CD4-positive, alpha-beta T cell treated with Interleukin-4 for 4 hours (primary cell): ENCODE measurements at regions not wholly inside any gene's neighbourhood (a gene's known extent, or its start where the extent isn't known, plus 50 kb on each side); places are given as distances from the start of the nearest gene placed in this dataset.
"Not testable (repeated sequence)": the region's sequence is repeated elsewhere in the genome, so short reads cannot be mapped to it uniquely, and the experiment has no call there.

Experiments
- DNase-seq: peaks from one replicate; pipeline ENCODE4 v3.0.0-alpha.2; 2020

GRCh38 chr4:181007751-181008150 lies 1235.5 kb upstream of the TENM3 start:
- no peak for DNase-seq

GRCh38 chr4:181008164-181008563 lies 1235.0 kb upstream of the TENM3 start:
- no peak for DNase-seq

DNA sequence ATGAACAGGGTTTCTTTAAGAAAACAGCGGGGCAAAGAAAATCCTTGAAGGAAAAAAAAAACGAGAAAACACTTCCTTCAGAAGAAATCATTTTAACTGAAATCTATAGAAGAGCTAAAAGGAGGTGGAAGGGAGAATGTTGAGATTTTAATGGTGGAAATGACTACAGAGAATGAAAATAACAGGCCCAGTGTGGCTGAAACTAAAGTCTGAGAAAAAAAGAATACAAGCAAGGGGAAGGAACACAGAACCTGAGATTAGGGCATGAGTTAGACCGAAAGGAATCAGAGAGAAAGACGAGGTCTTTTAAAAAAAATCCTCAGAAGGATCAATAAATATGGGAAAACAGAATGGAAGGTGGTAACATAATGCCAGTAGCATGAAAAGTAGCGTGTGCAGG lies 1230.0 kb upstream of the TENM3 start:
- DNase-seq: no peak

- DNase-seq: no peak
Measured at GRCh38 chr4:181017038-181017437, 1226.2 kb upstream of the TENM3 start.

DNA sequence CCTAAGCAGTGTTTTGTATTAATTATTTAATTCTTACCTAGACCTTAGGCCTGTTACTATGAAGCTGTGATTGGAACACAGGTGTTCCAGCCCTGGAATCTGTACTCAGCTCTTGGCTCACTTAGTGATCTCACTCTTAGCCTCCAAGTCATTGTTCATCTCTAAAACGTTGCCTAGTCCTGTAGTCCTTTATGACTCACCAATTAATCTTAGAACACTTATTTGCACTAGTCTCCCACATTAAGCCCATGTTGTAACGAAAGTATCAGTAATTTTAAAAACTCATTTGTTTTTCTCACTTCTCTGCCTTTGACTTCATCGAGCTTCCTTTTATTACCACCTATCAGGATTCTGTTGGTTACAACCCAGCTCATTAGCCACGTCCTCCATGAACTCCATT lies 1224.7 kb upstream of the TENM3 start:
- no peak for DNase-seq

DNA sequence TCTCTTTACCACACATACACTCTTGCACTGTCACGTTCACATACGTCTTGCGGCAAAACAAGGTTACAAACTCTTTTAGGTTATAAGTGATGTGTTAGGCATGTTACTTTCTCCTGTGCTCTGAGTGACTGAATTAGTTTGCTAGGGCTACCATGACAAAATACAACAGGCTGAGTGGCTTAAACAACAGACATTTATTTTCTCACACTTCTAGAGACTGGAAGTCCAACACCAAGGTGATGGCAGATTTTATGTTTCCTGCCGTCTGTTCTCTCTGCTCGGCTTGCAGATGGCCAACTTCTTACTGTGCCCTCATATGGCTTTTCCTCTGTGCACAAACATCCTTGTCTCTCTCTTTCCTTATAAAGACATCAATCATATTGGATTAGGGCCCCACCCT lies 1224.3 kb upstream of the TENM3 start:
- DNase-seq: no peak

GRCh38 chr4:181020456-181020855 lies 1222.7 kb upstream of the TENM3 start:
- DNase-seq: no peak

- no peak for DNase-seq
Measured at GRCh38 chr4:181021213-181021612, 1222.0 kb upstream of the TENM3 start.

GRCh38 chr4:181030135-181030921 lies 1212.9 kb upstream of the TENM3 start:
- DNase-seq: not testable (repeated sequence)

GRCh38 chr4:181030961-181031360 lies 1212.2 kb upstream of the TENM3 start:
- no peak for DNase-seq

- DNase-seq: no peak
Measured at GRCh38 chr4:181043486-181043885, 1199.7 kb upstream of the TENM3 start.

DNA sequence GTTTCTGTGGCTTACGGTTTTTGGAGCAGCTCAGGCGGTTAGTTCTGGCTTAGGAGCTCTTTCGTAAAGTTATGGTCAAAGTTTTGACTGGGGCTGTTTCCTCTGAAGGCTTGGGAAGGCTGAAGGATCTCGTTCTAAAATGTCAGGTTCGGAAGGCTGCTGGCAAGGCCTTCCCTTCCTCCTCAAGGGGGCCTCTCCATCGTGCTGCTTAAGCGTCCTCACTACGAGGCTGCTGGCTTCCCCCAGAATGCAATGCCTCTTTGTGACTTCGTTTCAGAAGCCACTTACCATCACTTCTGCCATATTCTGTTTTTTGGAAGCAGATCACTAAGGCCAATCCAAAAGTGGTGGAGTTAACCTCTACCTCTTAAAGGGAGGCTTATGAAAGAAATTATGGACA lies 1196.4 kb upstream of the TENM3 start:
- DNase-seq: no peak

- no peak for DNase-seq
Measured at GRCh38 chr4:181051931-181052330, 1191.3 kb upstream of the TENM3 start.

DNA sequence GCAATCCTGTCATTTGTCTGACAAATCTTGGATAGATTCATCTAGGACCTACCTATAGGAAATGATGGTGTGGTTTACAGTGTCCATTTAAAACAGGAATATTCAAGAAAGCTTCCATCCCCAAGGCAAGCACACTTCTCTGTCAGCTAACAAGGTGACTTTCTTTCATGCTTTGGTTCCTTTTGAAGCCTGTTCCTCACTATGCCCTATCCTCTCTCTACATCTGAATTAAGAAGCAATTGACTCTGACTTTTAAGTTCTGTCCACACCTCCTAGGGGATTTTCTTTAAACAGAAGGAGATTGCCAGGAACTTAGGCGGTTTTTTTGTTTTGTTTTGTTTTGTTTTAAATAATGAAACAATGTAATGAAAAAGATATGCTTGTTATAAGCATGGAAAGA lies 1181.4 kb upstream of the TENM3 start:
- DNase-seq: no peak

- no peak for DNase-seq
Measured at GRCh38 chr4:181063212-181063611, 1180.0 kb upstream of the TENM3 start.

- DNase-seq: no peak
Measured at GRCh38 chr4:181077341-181077740, 1165.9 kb upstream of the TENM3 start.

- no peak for DNase-seq
Measured at GRCh38 chr4:181078196-181078595, 1165.0 kb upstream of the TENM3 start.

- DNase-seq: no peak
Measured at GRCh38 chr4:181083757-181084361, 1159.3 kb upstream of the TENM3 start.

GRCh38 chr4:181085557-181085956 lies 1157.6 kb upstream of the TENM3 start:
- DNase-seq: no peak

DNA sequence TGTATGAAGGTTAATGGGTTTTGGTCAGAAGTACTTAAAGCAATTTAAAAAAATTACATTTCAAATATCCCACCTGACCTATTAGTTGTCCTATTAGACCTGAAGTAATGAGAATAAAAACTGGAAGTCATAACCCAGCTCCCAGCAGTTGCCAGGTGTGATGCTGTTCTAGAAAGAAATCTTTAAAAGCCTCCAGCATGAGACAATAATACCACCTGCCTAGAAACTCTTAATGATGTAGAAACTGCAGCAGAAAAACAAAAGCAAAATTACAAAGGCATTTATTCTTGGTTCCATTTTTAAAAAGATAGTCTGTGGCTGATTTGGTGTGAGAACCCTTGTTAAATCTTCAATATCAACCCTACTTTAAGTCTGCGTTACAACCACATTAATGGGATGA lies 1137.7 kb upstream of the TENM3 start:
- no peak for DNase-seq

DNA sequence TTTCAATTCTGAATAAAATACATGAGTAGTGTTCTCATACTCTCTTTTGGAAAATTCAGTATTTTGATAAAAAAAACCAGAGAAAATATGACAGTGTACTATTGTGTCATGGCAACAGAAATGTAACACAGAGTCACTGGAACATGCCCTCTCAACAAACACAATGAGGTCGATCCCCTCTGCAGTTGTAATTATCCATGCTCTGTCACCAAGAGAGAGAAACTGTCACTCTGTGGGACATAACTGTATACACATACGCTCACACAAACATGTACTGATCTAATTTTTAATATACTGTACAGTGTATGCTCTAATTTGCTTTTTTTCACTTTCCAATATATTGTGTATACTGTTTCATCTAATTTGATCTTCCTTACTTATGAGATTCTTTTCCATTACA lies 1136.8 kb upstream of the TENM3 start:
- DNase-seq: no peak

DNA sequence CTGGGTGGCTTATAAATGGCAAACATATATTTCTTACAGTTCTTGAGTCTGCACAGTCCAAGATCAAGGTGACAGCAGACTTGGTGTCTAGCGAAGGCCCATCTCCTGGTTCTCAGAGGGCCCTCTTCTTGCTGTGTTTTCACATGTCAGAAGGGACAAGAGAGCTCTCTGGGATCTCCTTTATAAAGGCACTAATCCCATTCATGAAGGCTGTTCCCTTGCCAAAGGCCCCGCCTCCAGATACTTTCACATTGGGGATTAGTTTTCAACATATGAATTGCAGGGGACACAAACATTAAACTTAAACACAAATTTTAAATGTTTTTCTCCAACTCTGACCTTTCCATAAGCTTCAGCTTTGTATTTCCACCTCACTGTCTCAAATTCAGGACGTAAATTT lies 1135.0 kb upstream of the TENM3 start:
- DNase-seq: no peak

DNA sequence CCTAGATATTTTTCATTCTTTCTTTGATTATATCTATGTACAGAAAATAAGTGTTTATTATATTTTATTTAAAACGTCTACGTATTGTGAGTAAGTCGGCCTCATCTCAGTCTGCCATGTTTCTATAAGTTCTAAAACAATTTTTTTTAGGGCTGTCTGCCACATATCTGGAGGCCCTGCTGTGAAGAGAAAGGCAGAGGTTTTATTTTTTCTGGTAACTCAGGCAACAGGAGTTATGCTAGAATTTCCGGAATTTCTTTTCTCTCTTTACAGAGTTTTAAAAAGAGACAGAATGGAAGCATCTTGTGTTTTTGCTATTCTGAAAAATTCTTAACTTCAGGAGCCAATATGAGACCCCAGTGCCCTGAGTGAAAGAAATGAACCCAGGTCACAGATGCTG lies 1124.0 kb upstream of the TENM3 start:
- DNase-seq: no peak

DNA sequence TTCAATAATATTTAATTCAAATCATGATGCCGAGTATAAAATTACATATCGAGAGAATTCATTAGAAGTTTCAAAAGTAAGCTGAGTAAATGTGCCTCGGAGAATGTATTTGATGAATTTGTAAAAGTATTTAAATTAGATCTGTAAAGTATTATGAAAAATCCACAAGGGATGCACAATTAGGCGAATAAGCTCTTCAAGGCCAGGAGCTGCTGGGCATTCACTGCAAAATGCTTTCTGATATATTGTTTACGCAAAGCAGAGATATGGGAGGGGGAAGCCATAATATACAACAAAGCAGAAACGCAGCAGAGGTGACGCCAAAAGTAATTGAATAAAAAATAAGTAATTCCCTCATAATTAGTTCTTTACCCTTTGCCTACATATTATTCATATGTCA lies 1121.5 kb upstream of the TENM3 start:
- no peak for DNase-seq

GRCh38 chr4:181127171-181127570 lies 1116.0 kb upstream of the TENM3 start:
- DNase-seq: no peak
